ENCODE measurements at regions not wholly inside any gene's neighbourhood (a gene's known extent, or its start where the extent isn't known, plus 50 kb on each side); places are given as distances from the start of the nearest gene placed in this dataset.
"Not testable (repeated sequence)": the region's sequence is repeated elsewhere in the genome, so short reads cannot be mapped to it uniquely, and the experiment has no call there.

DNA sequence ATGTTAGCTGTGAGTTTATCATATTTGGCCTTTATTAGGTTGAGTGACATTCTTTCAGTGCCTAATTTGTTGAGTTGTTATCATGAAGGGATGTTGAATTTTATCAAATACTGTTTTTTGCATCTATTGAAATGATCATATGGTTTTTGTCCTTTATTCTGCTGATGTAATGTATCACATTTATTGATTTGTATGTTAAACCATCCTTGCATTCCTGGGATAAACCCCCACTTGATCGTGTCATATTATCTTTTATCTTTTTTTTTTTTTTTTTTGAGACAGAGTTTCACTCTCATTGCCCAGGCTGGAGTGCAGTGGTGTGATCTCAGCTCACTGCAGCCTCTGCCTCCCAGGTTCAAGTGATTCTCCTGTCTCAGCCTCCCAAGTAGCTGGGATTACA lies 51.9 kb upstream of the MFGE8 start:
- DNase-seq: not testable (repeated sequence)

DNA sequence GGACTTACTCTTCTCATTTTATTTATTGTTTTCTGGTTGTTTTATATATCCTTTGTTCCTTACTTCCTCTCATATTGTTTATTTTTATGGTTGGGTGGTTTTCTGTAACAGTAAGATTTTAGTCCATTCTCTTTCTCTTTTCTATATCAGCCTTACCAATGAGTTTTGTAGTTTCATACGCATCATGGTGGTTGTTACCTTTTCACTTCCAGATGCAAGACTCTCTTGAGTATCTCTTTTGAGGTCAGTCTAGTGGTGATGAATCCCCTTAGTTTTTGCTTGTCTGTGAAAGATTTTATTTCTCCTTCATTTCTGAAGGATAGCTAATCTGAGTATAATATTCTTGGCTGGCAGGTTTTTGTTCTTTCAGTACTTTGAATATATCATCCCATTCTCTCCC lies 57.1 kb upstream of the MFGE8 start:
- DNase-seq: no peak

GRCh38 chr15:88974392-88974791 lies 61.2 kb upstream of the MFGE8 start:
- no peak for DNase-seq

DNA sequence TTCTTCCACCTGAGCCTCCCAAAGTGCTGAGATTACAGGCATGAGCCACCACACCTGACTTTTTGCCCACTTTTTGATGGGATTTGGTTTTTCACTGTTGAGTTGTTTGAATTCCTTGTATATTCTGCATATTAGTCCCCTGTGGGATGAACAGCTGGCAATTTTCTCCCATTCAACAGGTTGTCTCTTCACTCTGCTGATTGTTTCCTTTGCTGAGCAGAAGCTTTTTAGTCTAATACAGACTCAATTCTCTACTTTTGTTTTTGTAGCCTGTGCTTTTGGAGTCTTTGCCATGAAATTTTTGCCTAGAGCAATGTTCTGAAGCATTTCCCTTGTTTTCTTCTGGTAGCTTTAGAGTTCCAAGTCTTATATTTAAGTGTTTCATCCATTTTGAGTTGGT lies 62.7 kb upstream of the MFGE8 start:
- no peak for DNase-seq

- DNase-seq: no peak
Measured at GRCh38 chr15:88976656-88977055, 63.5 kb upstream of the MFGE8 start.

DNA sequence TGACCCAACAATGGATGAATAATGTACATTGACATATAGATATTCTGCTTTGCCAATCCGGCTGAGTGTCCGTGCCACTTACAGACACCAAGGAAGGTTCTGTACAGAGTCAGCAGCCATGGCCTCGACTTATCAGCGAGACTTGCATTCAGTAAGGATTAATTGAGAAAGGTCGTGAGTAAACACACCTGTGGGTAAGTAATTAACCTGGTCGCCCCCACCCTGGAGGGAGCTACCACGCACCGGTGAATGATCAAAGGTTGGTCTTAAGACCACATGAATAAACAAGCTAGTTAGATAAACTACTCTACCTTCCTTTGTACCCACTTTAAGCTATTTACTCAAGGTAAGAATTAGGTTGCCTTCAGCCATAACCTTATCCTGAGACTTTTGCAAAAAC lies 66.5 kb upstream of the MFGE8 start:
- no peak for DNase-seq

GRCh38 chr15:88980498-88980897 lies 67.3 kb upstream of the MFGE8 start:
- DNase-seq: no peak

- DNase-seq: no peak
Measured at GRCh38 chr15:88981244-88982215, 68.4 kb upstream of the MFGE8 start.

GRCh38 chr15:88982304-88982945 lies 69.2 kb upstream of the MFGE8 start:
- DNase-seq: no peak

DNA sequence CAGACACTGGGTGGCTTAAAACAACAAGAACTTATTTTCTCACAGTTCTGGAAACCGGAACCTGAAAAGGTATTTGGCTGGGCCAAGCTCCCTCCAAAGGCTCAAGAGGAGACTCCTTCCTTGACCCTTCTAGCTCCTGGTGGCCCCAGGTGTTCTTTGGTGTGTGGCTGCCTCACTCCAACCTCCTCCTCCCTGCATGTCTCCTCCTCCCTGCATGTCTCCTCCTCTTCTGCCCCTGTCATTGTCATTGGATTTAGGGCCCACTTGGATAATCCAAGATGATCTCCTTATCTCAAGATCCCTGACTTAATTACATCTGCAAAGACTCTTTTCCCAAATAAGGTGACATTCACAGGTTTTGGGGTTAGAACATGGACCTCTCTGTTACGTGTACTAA lies 69.8 kb upstream of the MFGE8 start:
- DNase-seq: no peak

DNA sequence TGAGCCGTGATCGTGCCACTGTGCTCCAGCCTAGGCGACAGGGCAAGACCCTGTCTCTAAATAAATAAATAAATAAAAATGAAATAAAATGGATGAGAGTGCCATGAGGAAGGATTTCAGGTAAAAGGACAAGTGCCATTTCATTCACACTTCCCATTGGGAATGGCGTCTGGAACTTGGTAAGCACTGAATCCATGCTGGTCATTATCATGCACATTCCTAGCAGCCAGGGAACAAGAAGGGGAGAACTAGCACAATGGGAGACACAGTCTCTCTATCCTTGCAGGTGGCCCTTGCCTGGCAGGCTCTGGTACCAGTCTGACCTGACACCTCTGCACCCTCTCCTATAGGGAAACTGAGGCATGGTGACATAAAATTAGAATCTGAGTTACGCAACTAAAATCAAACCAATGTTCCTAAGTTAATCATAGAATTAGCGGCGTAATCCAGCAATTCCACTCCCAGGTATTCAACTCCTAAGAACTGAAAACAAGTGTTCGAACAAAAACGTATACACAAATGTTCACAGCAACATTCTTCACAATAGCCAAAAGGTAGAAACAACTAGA lies 70.8 kb upstream of the MFGE8 start:
- no peak for DNase-seq

DNA sequence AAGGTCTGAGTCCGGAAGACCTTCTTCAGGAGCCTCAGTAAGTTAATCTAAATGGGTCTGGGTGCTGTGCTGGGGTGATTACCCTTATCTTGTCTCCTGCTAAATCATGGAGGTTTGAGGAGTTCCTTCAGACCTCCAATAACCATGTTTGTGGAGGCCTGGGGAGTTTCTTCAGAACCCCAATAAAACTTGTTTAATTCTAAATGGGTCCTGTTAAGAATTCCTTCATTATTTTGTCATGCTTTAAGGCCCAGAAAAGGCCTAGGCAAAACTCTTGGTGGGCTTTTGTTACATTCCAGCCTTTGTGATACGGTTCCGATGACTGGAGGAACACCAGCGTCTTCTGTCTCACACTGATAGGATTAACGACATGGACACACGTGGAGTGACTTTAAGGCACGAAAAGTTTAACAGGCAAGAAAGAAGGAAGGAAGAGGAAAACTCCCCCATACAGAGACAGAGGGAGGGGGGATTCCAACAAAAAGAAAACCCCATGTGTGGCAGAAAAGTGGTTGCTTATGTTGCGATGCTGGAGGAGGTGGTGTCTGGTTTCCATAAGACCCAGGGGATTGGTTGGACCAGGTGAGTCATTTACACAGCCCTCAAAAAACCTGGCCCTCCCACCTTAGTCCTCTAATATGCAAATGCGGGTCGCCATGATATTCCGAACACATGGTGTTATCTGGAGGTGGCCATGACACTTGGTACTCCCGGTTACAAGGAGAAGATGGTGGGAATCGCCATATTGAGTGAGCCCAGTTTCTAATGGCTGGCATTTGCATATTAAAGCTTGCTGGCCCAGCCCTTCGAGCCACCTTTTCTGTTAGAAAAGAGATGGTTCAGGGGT lies 72.6 kb upstream of the MFGE8 start:
- DNase-seq: no peak

DNA sequence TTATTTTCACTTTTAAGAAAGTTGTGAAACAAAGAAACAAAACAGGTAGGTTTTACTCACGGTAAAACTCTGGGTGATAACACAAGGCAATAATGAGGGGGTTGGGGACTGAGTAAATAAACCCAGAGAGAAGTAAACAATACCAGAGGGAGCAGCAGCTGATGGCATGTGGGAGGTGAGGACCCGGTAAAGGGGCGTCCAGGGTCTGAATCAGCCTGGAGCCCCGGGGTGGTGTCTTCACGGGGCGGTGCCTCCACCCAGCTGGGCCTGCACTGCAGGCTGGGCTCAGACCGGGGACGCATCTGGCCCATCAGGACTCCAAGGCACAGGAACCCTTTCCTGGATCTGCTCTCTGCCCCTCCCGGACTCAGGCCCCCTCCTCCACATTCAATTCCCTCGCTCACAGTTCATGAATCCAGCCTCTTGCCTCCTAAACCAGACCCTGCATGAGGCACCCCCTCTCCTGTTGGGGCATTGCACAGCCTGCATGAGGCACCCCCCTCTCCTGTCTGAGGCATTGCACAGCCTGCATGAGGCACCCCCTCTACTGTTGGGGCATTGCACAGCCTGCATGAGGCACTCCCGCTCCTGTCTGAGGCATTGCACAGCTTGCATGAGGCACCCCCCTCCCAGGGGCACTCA lies 73.9 kb upstream of the MFGE8 start:
- no peak for DNase-seq

DNA sequence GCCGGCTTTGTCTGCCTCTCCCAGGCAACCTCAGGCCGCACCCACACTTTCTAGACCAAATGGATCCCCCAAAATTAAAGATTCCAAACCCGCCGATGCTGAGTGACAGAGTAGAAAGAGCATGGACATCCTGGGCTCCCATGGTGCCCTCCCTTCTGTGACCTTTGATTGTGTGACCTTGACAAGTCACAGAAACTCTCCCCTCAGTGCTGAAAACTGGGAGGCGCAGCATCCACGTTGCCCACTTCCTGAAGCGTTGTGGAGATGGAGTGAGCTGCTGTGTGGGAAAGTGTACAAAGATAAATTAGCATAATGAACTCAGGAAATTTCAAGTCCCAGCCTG lies 74.4 kb upstream of the MFGE8 start:
- no peak for DNase-seq

DNA sequence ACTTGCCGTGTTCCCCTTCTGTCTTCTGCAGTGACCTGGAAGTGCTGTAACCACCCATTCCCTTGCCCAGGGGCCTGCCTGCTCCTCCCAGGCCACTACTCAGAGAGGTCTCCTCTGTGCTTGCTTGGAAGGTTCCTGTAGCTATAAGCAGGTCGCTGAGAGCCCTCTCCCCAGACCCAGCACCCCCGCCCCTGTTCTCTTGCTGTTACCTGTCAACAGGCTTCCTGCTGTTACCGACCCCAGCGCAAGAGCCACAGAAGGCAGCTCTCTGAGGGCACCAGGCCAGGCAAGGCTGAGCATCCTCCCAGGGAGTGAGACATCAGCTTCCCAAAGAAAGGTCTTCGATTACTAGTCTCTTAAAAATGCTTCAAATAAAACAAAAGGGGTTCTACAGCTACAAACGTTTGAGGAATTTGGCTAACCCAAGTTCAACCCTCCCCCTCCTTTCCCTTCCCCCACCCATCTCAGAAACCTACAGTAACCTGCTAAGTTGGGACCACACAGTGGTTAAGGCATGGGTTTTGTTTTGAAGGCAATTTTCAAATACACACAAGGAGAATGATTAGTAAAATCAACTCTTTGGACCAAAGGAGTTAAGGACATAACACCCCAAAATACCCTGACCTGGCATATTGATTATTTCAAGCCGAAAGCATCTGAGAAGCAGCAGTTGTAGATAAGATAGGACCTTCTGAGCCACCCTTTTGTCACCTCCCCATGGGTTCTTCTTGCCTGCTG lies 74.9 kb upstream of the MFGE8 start:
- DNase-seq: no peak

DNA sequence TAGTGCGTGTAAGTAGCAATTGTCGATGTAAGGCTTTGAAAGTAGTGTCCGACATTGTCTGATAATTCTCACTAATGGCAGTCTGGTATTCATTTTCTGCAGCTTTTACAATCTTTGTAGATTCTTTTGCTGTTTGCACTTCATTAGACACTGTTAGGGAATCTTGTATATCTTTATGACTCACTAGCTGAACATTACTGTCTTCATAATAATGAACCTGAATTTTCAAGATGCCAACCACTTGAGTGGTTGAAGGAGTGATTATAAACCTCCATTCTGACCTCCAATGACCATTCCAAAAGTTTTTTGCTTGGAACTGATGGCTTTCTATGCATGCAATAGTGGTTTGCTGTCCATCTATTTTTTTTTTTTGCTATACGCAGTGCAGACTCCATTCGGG lies 76.4 kb upstream of the MFGE8 start:
- DNase-seq: no peak

- no peak for DNase-seq
Measured at GRCh38 chr15:88990185-88990679, 77.1 kb upstream of the MFGE8 start.

- DNase-seq: no peak
Measured at GRCh38 chr15:88992216-88992615, 79.0 kb upstream of the MFGE8 start.

DNA sequence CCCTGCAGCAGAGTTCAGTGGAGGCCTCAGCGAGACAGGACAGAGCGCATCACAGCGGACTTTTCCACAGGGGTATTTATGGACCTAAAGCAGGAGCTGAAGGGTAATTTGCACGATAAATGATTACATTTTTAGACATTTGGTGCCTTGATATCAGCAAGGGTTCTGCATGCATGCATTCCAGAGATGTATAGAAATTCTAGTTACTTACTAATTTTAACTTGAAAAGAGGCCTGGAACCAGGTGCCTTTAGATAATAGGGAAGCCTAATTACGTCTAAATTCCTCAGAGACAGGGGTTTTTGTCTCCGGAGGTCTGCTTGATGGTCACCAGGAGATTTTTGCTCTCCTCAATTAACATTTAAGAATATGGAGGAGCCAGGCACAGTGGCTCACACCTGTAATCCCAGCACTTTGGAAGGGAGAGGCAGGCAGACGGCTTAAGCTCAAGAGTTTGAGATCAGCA lies 79.8 kb upstream of the MFGE8 start:
- DNase-seq: no peak

DNA sequence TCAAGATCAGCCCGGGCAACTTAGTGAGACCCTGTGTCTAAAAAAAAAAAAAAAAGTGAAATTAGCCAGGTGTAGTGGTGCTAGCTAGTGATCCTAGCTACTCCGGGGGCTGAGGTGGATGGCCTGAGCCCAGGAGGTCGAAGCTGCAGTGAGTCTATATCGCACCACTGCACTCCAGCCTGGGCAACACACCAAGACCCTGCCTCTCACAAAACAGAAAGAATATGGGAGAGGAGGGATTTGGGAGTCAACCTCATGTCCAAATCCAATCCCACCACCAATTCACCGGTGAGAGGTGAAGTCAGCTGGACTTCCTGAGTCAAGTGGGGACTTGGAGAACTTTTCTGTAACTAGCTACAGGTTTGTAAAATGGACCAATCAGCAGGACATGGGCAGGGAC lies 80.5 kb upstream of the MFGE8 start:
- no peak for DNase-seq
